ENCODE measurements at regions not wholly inside any gene's neighbourhood (a gene's known extent, or its start where the extent isn't known, plus 50 kb on each side); places are given as distances from the start of the nearest gene placed in this dataset.
"Not testable (repeated sequence)": the region's sequence is repeated elsewhere in the genome, so short reads cannot be mapped to it uniquely, and the experiment has no call there.

- Mint-ChIP-seq H3K9me3 (no peaks in the 10 kb centered on the region), H3K36me3 (peaks cover 1% of the 10 kb centered on the region), H3K27me3 (peaks cover 10% of the 10 kb centered on the region), H3K27ac (no peak overlapping the region), H3K4me1 (no peaks in the 10 kb centered on the region), H3K4me3 (no peak overlapping the region)
Measured at GRCh38 chr7:28900311-28900710, 57.8 kb downstream of the TRIL start.

DNA sequence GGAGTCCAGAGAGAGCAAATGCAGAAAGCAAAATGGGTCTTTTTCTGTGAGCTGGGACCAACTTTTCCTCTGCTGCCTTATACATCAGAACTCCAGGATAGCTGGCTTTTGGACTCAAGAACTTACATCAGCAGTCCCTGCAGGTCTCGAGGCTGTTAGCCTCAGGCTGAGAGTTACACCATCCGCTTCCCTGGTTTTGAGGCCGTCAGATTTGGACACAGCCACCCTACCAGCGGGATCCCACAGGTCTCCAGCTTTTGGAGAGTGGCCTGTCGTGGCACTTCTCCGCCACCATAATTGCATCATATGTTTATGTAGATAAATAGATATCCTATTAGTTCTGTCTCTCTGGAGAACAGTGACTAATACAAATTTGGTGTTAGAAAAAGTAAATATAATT lies 64.2 kb downstream of the TRIL start:
- peaks cover 0 to 17% (median 3%) of the 10 kb centered on the region in 3 donors for H3K4me1 Mint-ChIP-seq
- peaks cover 14% of the 10 kb centered on the region for H3K27me3 Mint-ChIP-seq
- H3K9me3 Mint-ChIP-seq = no peaks in the 10 kb centered on the region
- H3K36me3 Mint-ChIP-seq = peaks cover 6% of the 10 kb centered on the region
- H3K27ac Mint-ChIP-seq = no peak overlapping the region
- H3K4me3 Mint-ChIP-seq = no peak overlapping the region

DNA sequence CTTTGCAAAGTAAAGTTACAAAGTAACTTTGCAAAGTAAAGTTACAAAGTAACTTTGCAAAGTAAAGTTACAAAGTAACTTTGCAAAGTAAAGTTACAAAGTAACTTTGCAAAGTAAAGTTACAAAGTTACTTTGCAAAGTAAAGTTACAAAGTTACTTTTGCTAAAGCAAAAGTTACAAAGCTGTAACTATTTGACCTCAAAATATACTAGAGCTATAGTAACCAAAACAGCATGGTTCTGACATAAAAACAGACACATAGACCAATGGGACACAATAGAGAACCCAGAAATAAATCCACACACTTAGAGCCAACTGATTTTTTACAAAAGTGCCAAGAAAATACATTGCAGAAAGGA lies 66.3 kb downstream of the TRIL start:
- H3K36me3 Mint-ChIP-seq, H3K9me3 Mint-ChIP-seq, H3K4me3 Mint-ChIP-seq, H3K27ac Mint-ChIP-seq: not testable (repeated sequence)
- Mint-ChIP-seq H3K4me1 (peaks cover 0 to 17% (median 3%) of the 10 kb centered on the region in 3 donors), H3K27me3 (peaks cover 14% of the 10 kb centered on the region)

- Mint-ChIP-seq H3K4me3 (no peak overlapping the region), H3K36me3 (peaks cover 6% of the 10 kb centered on the region), H3K9me3 (no peaks in the 10 kb centered on the region), H3K4me1 (peaks cover 0 to 17% (median 3%) of the 10 kb centered on the region in 3 donors), H3K27me3 (peaks cover 14% of the 10 kb centered on the region), H3K27ac (no peak overlapping the region)
Measured at GRCh38 chr7:28891192-28891875, 66.8 kb downstream of the TRIL start.

- H3K36me3 Mint-ChIP-seq = peaks cover 7% of the 10 kb centered on the region
- H3K27me3 Mint-ChIP-seq = peaks cover 12% of the 10 kb centered on the region
- H3K9me3 Mint-ChIP-seq = no peaks in the 10 kb centered on the region
- peak overlapping the region in 2 of 3 donors; percentile 6 to 77 for H3K27ac Mint-ChIP-seq
- peaks cover 0 to 17% (median 3%) of the 10 kb centered on the region in 3 donors for H3K4me1 Mint-ChIP-seq
- H3K4me3 Mint-ChIP-seq = peak overlapping the region in 1 of 4 donors; percentile 22
Measured at GRCh38 chr7:28890137-28890536, 68.0 kb downstream of the TRIL start.

- peaks cover 7% of the 10 kb centered on the region for H3K36me3 Mint-ChIP-seq
- no peak overlapping the region for H3K4me3 Mint-ChIP-seq
- H3K4me1 Mint-ChIP-seq = peaks cover 0 to 17% (median 3%) of the 10 kb centered on the region in 3 donors
- peaks cover 12% of the 10 kb centered on the region for H3K27me3 Mint-ChIP-seq
- no peaks in the 10 kb centered on the region for H3K9me3 Mint-ChIP-seq
- H3K27ac Mint-ChIP-seq = no peak overlapping the region
Measured at GRCh38 chr7:28889290-28889689, 68.8 kb downstream of the TRIL start.

DNA sequence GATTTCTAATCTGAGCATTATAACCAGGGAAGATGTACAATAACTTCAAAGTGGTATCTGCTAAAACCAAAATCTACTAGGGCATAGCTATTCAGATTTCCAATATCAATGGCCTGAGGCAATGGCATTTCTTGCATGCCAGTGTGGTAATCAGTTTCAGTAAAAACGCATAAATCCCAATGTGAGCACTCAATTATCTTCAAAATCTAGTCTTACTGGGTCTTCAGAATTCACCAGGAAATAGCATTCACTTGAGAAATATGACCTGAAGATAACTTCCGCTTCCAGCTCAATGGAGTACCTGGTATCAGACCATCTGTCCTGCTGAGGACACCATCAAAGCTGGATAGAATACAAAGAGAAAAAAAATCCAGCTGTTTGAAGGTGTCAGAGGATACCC lies 72.4 kb downstream of the TRIL start:
- Mint-ChIP-seq H3K27me3 (peaks cover 13% of the 10 kb centered on the region), H3K36me3 (peaks cover 4% of the 10 kb centered on the region), H3K4me3 (no peak overlapping the region), H3K4me1 (peaks cover 0 to 12% (median 3%) of the 10 kb centered on the region in 3 donors), H3K9me3 (peaks cover 0 to 2% (median 0%) of the 10 kb centered on the region in 3 donors), H3K27ac (no peak overlapping the region)

DNA sequence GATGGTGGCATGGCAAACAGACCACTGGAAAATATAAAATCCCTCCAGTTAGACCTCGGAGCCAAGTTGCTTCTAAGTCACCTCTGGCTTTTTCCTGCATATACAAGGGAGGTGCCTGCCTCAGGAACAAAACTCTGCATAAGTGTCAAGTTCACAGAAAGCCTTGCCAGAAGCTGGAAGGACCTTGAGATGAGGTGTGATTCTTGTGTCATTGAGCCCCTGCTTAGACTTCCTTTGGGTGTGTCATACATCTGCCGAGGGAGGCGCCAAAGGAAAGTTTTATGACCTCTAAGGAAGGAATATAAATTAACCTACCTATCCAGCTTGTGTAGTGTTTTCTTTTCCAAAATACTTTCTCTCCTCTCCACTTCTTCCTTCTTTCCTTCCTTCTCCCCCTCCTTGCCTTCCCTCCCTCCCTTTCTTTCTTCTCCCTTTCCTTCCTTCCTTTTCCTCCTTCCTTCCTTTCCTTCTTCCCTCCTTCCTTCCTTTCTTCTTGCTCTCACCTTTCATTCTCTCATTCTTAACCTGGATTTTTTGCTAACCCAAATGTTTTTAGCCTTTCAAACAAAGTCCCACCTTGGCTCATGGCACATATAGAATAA lies 75.2 kb downstream of the TRIL start:
- H3K4me1 Mint-ChIP-seq = peaks cover 4 to 8% (median 8%) of the 10 kb centered on the region in 3 donors
- peaks cover 0 to 2% (median 0%) of the 10 kb centered on the region in 3 donors for H3K9me3 Mint-ChIP-seq
- H3K27ac Mint-ChIP-seq = no peak overlapping the region
- peaks cover 16% of the 10 kb centered on the region for H3K27me3 Mint-ChIP-seq
- peaks cover 2% of the 10 kb centered on the region for H3K36me3 Mint-ChIP-seq
- H3K4me3 Mint-ChIP-seq = peak overlapping the region in 2 of 4 donors; percentile 34 to 81

DNA sequence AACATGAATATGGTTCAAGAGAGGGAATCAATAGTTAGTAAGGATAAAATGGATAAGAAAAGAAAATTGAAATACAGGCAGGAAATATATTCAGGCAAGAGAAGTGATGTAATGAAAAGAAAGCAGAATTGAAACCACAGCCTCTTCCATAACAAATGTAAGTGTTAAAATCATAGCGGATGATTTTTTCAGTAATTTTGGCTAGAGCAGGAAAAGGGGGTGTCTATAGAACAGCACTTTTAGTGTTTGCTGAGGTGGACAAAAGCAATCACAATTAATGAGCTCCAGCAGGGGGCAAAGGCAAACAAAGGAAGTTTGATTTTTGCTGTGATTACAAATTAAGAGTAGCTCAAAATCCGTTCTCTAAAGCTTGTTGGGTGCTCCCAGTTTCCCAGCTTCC lies 79.0 kb downstream of the TRIL start:
- H3K27ac Mint-ChIP-seq = no peak overlapping the region
- no peaks in the 10 kb centered on the region for H3K36me3 Mint-ChIP-seq
- peaks cover 9% of the 10 kb centered on the region for H3K27me3 Mint-ChIP-seq
- H3K4me1 Mint-ChIP-seq = peaks cover 4 to 8% (median 8%) of the 10 kb centered on the region in 3 donors
- H3K9me3 Mint-ChIP-seq = peaks cover 0 to 2% (median 0%) of the 10 kb centered on the region in 3 donors
- H3K4me3 Mint-ChIP-seq = no peak overlapping the region

GRCh38 chr7:28878481-28878880 lies 79.6 kb downstream of the TRIL start:
- Mint-ChIP-seq H3K27me3 (peaks cover 6% of the 10 kb centered on the region), H3K4me1 (peaks cover 4 to 8% (median 8%) of the 10 kb centered on the region in 3 donors), H3K4me3 (no peak overlapping the region), H3K27ac (no peak overlapping the region), H3K9me3 (no peaks in the 10 kb centered on the region), H3K36me3 (no peaks in the 10 kb centered on the region)
